GM06990 (cell line): ENCODE measurements at regions not wholly inside any gene's neighbourhood (a gene's known extent, or its start where the extent isn't known, plus 50 kb on each side); places are given as distances from the start of the nearest gene placed in this dataset.

ENCODE experiments used
- DNase-seq: peaks from one replicate; pipeline ENCODE4 v3.0.0-alpha.2; 2011; ENCODE audit not compliant: insufficient read length; ENCODE audit errors: extremely low read depth
- H3K27me3 ChIP-seq: replicated peaks from 2 replicates; pipeline ENCODE4 v1.6.0; 2011; ENCODE audit warnings: low read length; ENCODE audit not compliant: control insufficient read depth, insufficient read depth
- H3K36me3 ChIP-seq: 2 replicates; pipeline ENCODE4 v1.5.1; 2011; ENCODE audit warnings: low read length; ENCODE audit not compliant: control insufficient read depth, insufficient read depth
- H3K4me3 ChIP-seq: replicated peaks from 2 replicates; pipeline ENCODE4 v1.5.1; 2011; ENCODE audit warnings: low read depth, mild to moderate bottlenecking, control low read depth, low read length
- CTCF ChIP-seq: IDR thresholded peaks from 2 replicates; pipeline ENCODE4 v1.5.1; 2011; ENCODE audit warnings: low read length, control low read depth, mild to moderate bottlenecking, inconsistent platforms; ENCODE audit not compliant: insufficient read depth, poor library complexity, severe bottlenecking

GRCh38 chr17:13362341-13363122 lies 239.2 kb downstream of the HS3ST3A1 start:
- no peak for DNase-seq
- Histone ChIP-seq H3K36me3 (no peaks in the 10 kb centered on the region), H3K27me3 (no peaks in the 10 kb centered on the region), H3K4me3 (no peak overlapping the region)
- TF ChIP-seq CTCF: no peak

- Histone ChIP-seq H3K4me3 (no peak overlapping the region), H3K27me3 (no peaks in the 10 kb centered on the region), H3K36me3 (no peaks in the 10 kb centered on the region)
- TF ChIP-seq CTCF: no peak
- DNase-seq: no peak
Measured at GRCh38 chr17:13359774-13360173, 242.0 kb downstream of the HS3ST3A1 start.

- no peak for DNase-seq
- Histone ChIP-seq H3K27me3 (no peaks in the 10 kb centered on the region), H3K36me3 (no peaks in the 10 kb centered on the region), H3K4me3 (no peak overlapping the region)
- TF ChIP-seq CTCF: no peak
Measured at GRCh38 chr17:13355054-13355453, 246.7 kb downstream of the HS3ST3A1 start.

GRCh38 chr17:13353590-13353989 lies 248.1 kb downstream of the HS3ST3A1 start:
- TF ChIP-seq CTCF: no peak
- no peak for DNase-seq
- no peaks in the 10 kb centered on the region for H3K27me3 ChIP-seq
- H3K36me3 ChIP-seq: no peaks in the 10 kb centered on the region
- H3K4me3 ChIP-seq: no peak overlapping the region

GRCh38 chr17:13352747-13353415 lies 248.8 kb downstream of the HS3ST3A1 start:
- no peaks in the 10 kb centered on the region for H3K36me3 ChIP-seq
- no peaks in the 10 kb centered on the region for H3K27me3 ChIP-seq
- no peak for DNase-seq
- no peak for TF ChIP-seq CTCF
- H3K4me3 ChIP-seq: no peak overlapping the region
